ENCODE measurements at regions not wholly inside any gene's neighbourhood (a gene's known extent, or its start where the extent isn't known, plus 50 kb on each side); places are given as distances from the start of the nearest gene placed in this dataset.

- TF ChIP-seq POLR2A (IDR thresholded peaks at IDR 0.05) (no peak), CTCF (IDR thresholded peaks at IDR 0.05) (no peak)
- no peak overlapping the region for H3K27ac ChIP-seq
- no peaks in the 10 kb centered on the region for H3K9me3 ChIP-seq
- no peaks in the 10 kb centered on the region for H3K27me3 ChIP-seq
- H3K36me3 ChIP-seq, result no peaks in the 10 kb centered on the region
- H3K4me1 ChIP-seq, result no peaks in the 10 kb centered on the region
- DNase-seq, result no peak
- no peak overlapping the region for H3K4me3 ChIP-seq
Measured at GRCh38 chr9:110006657-110007056, 201.3 kb downstream of the C9orf152 start.

- TF ChIP-seq POLR2A (IDR thresholded peaks at IDR 0.05) (no peak), CTCF (IDR thresholded peaks at IDR 0.05) (no peak)
- no peaks in the 10 kb centered on the region for H3K4me1 ChIP-seq
Measured at GRCh38 chr9:110007477-110008270, 200.3 kb downstream of the C9orf152 start.

GRCh38 chr9:110008663-110009062 lies 199.3 kb downstream of the C9orf152 start:
- Histone ChIP-seq H3K4me1 (no peaks in the 10 kb centered on the region), H3K27ac (no peak overlapping the region), H3K27me3 (no peaks in the 10 kb centered on the region), H3K36me3 (no peaks in the 10 kb centered on the region), H3K9me3 (no peaks in the 10 kb centered on the region), H3K4me3 (no peak overlapping the region)
- TF ChIP-seq POLR2A (IDR thresholded peaks at IDR 0.05), result no peak
- no peak for TF ChIP-seq CTCF (IDR thresholded peaks at IDR 0.05)
- no peak for DNase-seq

More at GRCh38 chr9:110007477-110008270, 200.3 kb downstream of the C9orf152 start:
- no peak overlapping the region for H3K27ac ChIP-seq
- H3K27me3 ChIP-seq, result no peaks in the 10 kb centered on the region
- H3K9me3 ChIP-seq, result no peaks in the 10 kb centered on the region
- DNase-seq, result no peak
- no peaks in the 10 kb centered on the region for H3K36me3 ChIP-seq
- no peak overlapping the region for H3K4me3 ChIP-seq

DNA sequence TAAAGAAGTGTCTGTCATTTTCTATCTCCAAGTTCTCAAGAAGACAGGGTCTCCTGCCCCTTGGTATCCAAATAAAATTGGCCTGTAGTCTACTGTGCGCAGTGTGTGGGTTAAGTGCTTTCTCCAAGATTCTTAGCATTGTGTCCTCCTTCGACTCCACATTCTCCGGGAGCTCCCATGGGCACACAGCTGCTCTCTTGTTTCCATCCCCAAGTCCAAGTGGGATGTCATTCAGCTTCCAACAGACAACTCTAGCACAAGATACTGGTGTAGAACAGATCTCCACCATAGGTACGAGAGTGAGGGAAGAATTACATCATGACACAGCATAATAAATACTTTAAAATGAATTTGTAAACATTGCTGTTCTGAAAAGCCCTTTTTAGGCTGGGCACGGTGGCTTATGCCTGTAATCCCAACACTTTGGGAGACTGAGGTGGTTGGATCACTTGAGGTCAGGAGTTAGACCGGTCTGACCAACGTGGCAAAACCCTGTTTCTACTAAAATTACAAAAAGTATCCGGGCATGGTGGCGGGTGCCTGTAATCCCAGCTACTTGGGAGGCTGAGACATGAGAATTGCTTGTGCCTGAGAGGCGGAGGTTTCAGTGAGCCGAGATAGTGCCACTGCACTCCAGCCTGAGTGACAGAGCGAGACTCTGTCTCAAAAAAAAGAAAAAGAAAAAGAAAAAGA lies 196.2 kb downstream of the C9orf152 start:
- Histone ChIP-seq H3K4me3 (no peak overlapping the region), H3K36me3 (no peaks in the 10 kb centered on the region), H3K9me3 (no peaks in the 10 kb centered on the region), H3K4me1 (no peaks in the 10 kb centered on the region), H3K27ac (no peak overlapping the region), H3K27me3 (no peaks in the 10 kb centered on the region)
- TF ChIP-seq CTCF (IDR thresholded peaks at IDR 0.05), result no peak
- no peak for TF ChIP-seq POLR2A (IDR thresholded peaks at IDR 0.05)
- DNase-seq, result no peak

DNA sequence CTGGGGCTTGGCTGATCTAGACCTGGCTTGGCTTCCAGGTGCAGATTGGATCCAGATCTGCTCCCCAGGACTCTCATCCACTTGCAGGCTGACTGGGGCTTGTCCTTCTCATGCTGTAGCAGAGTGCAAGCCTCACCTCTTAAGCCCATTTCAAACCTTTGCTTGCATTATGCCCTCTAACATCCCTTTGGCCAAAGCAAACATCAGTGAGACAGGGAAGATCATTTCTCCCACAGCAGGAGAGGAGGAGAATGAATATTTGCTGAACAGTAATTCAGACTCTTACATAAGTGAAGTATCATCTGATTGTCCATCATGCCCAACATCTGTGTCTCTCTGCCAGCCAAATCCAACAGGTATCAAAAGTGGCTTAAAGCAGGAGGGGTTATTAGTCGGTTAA lies 194.9 kb downstream of the C9orf152 start:
- Histone ChIP-seq H3K4me3 (no peak overlapping the region), H3K36me3 (no peaks in the 10 kb centered on the region), H3K27ac (no peak overlapping the region), H3K9me3 (no peaks in the 10 kb centered on the region), H3K27me3 (no peaks in the 10 kb centered on the region), H3K4me1 (no peaks in the 10 kb centered on the region)
- no peak for DNase-seq
- TF ChIP-seq CTCF (IDR thresholded peaks at IDR 0.05) (no peak), POLR2A (IDR thresholded peaks at IDR 0.05) (no peak)
